ENCODE measurements at regions not wholly inside any gene's neighbourhood (a gene's known extent, or its start where the extent isn't known, plus 50 kb on each side); places are given as distances from the start of the nearest gene placed in this dataset.
A peak's percentile ranks its signal among the peaks of the same experiment; 100 is the strongest.

- 94% methylated on average over 3 of the region's 3 CpGs for WGBS (ENCODE audit: low lambda C conversion rate)
- DNase-seq, result no peak
- no peaks in the 10 kb centered on the region for H4K20me1 ChIP-seq (ENCODE audit: insufficient read depth)
- H3F3A ChIP-seq (replicated peaks; ENCODE audit: insufficient read depth), result no peaks in the 10 kb centered on the region
- POLR2A ChIA-PET, result no interaction called here
- no peak overlapping the region for H3K4me2 ChIP-seq
- peaks cover 0 to 16% of the 10 kb centered on the region in 2 experiments; a peak in 2 of 4 replicates for H3K4me1 ChIP-seq (ENCODE audit: control insufficient read depth in 1 of 2, insufficient read depth in 2 of 2, low read depth in 1 of 2, low read length in 1 of 2)
- no peaks in the 10 kb centered on the region for H3K36me3 ChIP-seq (replicated peaks in 1 of 2; ENCODE audit: control insufficient read depth in 1 of 2, insufficient read depth in 2 of 2, low read length in 1 of 2)
- H3K27ac ChIP-seq (ENCODE audit: low read depth in 2 of 2, low read length in 1 of 2), result peak overlapping the region in 1 of 2 experiments; percentile 16; a peak in 1 of 4 replicates
- no peak overlapping the region for H3K4me3 ChIP-seq (ENCODE audit: low read depth in 2 of 2, low read length in 1 of 2)
- no peak overlapping the region for H3K9ac ChIP-seq
- no peaks in the 10 kb centered on the region for H3K9me3 ChIP-seq
- no peaks in the 10 kb centered on the region for H3K27me3 ChIP-seq (ENCODE audit: insufficient read depth)
- TF ChIP-seq SMC3 (IDR thresholded peaks at IDR 0.05; ENCODE audit: low read depth, low read length), result no peak
- TF ChIP-seq ELF1 (IDR thresholded peaks at IDR 0.05), result no peak
- TF ChIP-seq RCOR1 (IDR thresholded peaks at IDR 0.05; ENCODE audit: low read length), result no peak
- no peak for TF ChIP-seq IRF3 (IDR thresholded peaks at IDR 0.05; ENCODE audit: low read depth, low read length)
- TF ChIP-seq USF2 (IDR thresholded peaks at IDR 0.05; ENCODE audit: borderline replicate concordance, low read depth, low read length), result no peak
- CTCF ChIA-PET, result interaction anchor here (1.0 to 1.1 kb wide), 2 partner anchors 12 to 387 kb away, joined by 3 read pairs; no protein-coding TSS in a partner anchor
- no peaks in the 10 kb centered on the region for H3K79me2 ChIP-seq (ENCODE audit: insufficient read depth)
- no peak overlapping the region for H2AFZ ChIP-seq (ENCODE audit: low read depth)
- no peaks in the 10 kb centered on the region for H3K9me2 ChIP-seq
Observed at GRCh38 chr3:117409701-117410459, 700.3 kb downstream of the TUSC7 start.

GRCh38 chr3:117411971-117412370 is 702.4 kb downstream of the TUSC7 start:
- no peak for DNase-seq
- ChIA-PET POLR2A (no interaction called here), CTCF (interaction anchor here (0.8 to 2.0 kb wide), 4 partner anchors 10 to 641 kb away, joined by 3 to 7 read pairs (median 4); no protein-coding TSS in a partner anchor)
- Histone ChIP-seq H3K27me3 (ENCODE audit: insufficient read depth) (no peaks in the 10 kb centered on the region), H3K9me2 (no peaks in the 10 kb centered on the region), H3K9ac (no peak overlapping the region), H3F3A (replicated peaks; ENCODE audit: insufficient read depth) (no peaks in the 10 kb centered on the region), H3K4me2 (no peak overlapping the region), H3K36me3 (replicated peaks in 1 of 2; ENCODE audit: control insufficient read depth in 1 of 2, insufficient read depth in 2 of 2, low read length in 1 of 2) (no peaks in the 10 kb centered on the region), H3K27ac (ENCODE audit: low read depth in 2 of 2, low read length in 1 of 2) (peak overlapping the region in 1 of 2 experiments; percentile 80; a peak in 2 of 4 replicates), H3K9me3 (no peaks in the 10 kb centered on the region), H2AFZ (ENCODE audit: low read depth) (no peak overlapping the region), H3K4me1 (ENCODE audit: control insufficient read depth in 1 of 2, insufficient read depth in 2 of 2, low read depth in 1 of 2, low read length in 1 of 2) (peaks cover 0 to 12% of the 10 kb centered on the region in 2 experiments; a peak in 2 of 4 replicates), H3K79me2 (ENCODE audit: insufficient read depth) (no peaks in the 10 kb centered on the region), H4K20me1 (ENCODE audit: insufficient read depth) (no peaks in the 10 kb centered on the region), H3K4me3 (ENCODE audit: low read depth in 2 of 2, low read length in 1 of 2) (no peak overlapping the region)
- TF ChIP-seq NRF1 (IDR thresholded peaks at IDR 0.05; ENCODE audit: low read depth, low read length) (no peak), EP300 (IDR thresholded peaks at IDR 0.05; ENCODE audit: borderline replicate concordance in 1 of 2, low read depth in 1 of 2, low read length in 1 of 2) (0 out of 4 replicates have a peak, but pooled peaks of 1 of the 2 experiments have one; percentile 0)
- 52% methylated on average over 4 of the region's 4 CpGs for WGBS (ENCODE audit: low lambda C conversion rate)

- Histone ChIP-seq H3F3A (replicated peaks; ENCODE audit: insufficient read depth) (no peaks in the 10 kb centered on the region), H3K79me2 (ENCODE audit: insufficient read depth) (no peaks in the 10 kb centered on the region), H3K9me2 (no peaks in the 10 kb centered on the region), H3K9ac (no peak overlapping the region), H3K4me2 (no peak overlapping the region), H3K27ac (ENCODE audit: low read depth in 2 of 2, low read length in 1 of 2) (no peak overlapping the region), H3K4me1 (ENCODE audit: control insufficient read depth in 1 of 2, insufficient read depth in 2 of 2, low read depth in 1 of 2, low read length in 1 of 2) (no peaks in the 10 kb centered on the region), H3K27me3 (ENCODE audit: insufficient read depth) (no peaks in the 10 kb centered on the region), H2AFZ (ENCODE audit: low read depth) (no peak overlapping the region), H3K4me3 (ENCODE audit: low read depth in 2 of 2, low read length in 1 of 2) (no peak overlapping the region), H3K9me3 (no peaks in the 10 kb centered on the region), H3K36me3 (replicated peaks in 1 of 2; ENCODE audit: control insufficient read depth in 1 of 2, insufficient read depth in 2 of 2, low read length in 1 of 2) (no peaks in the 10 kb centered on the region), H4K20me1 (ENCODE audit: insufficient read depth) (no peaks in the 10 kb centered on the region)
- POLR2A ChIA-PET, result no interaction called here
- DNase-seq, result no peak
- 80% methylated on average over 1 of the region's 1 CpG for WGBS (ENCODE audit: low lambda C conversion rate)
- CTCF ChIA-PET, result no interaction called here
- TF ChIP-seq USF2 (IDR thresholded peaks at IDR 0.05; ENCODE audit: borderline replicate concordance, low read depth, low read length), result no peak
- no peak for TF ChIP-seq PBX3 (IDR thresholded peaks at IDR 0.05)
- TF ChIP-seq MEF2A (IDR thresholded peaks at IDR 0.05; ENCODE audit: borderline replicate concordance, low read depth), result no peak
- TF ChIP-seq FOXM1 (IDR thresholded peaks at IDR 0.05; ENCODE audit: low read depth), result no peak
- no peak for TF ChIP-seq SIN3A (IDR thresholded peaks at IDR 0.05; ENCODE audit: borderline replicate concordance, low read depth, low read length)
- TF ChIP-seq EZH2phosphoT487 (IDR thresholded peaks at IDR 0.05; ENCODE audit: borderline replicate concordance, low read depth), result no peak
- no peak for TF ChIP-seq RFX5 (IDR thresholded peaks at IDR 0.05; ENCODE audit: low read length)
- no peak for TF ChIP-seq GABPA (IDR thresholded peaks at IDR 0.05; ENCODE audit: low read depth)
- no peak for TF ChIP-seq IRF3 (IDR thresholded peaks at IDR 0.05; ENCODE audit: low read depth, low read length)
- no peak for TF ChIP-seq RXRA (IDR thresholded peaks at IDR 0.05; ENCODE audit: borderline replicate concordance, low read depth)
Observed at GRCh38 chr3:117417411-117417810, 707.8 kb downstream of the TUSC7 start.
